ENCODE measurements at regions not wholly inside any gene's neighbourhood (a gene's known extent, or its start where the extent isn't known, plus 50 kb on each side); places are given as distances from the start of the nearest gene placed in this dataset.

- DNase-seq: no peak
- Histone ChIP-seq H3K4me1 (replicated peaks in 1 of 2) (peaks cover 0 to 9% of the 10 kb centered on the region in 2 donors), H3K36me3 (replicated peaks in 1 of 2) (no peaks in the 10 kb centered on the region), H3K4me3 (no peak overlapping the region), H3K27ac (peak overlapping the region in 1 of 5 donors; percentile 19), H3K27me3 (no peaks in the 10 kb centered on the region), H3K9me3 (replicated peaks in 1 of 3) (no peaks in the 10 kb centered on the region)
- intact Hi-C loops (cut with DNase I): no loop called here
- TF ChIP-seq POLR2A (IDR thresholded peaks at IDR 0.05) (no peak), CTCF (IDR thresholded peaks at IDR 0.05) (no peak)
- 87 to 88% (median 88%) methylated on average over 4 of the region's 4 CpGs for WGBS, 4 donors
Measured at GRCh38 chr2:67503066-67503795, 106.1 kb downstream of the ETAA1 start.

- Histone ChIP-seq H3K27me3 (no peaks in the 10 kb centered on the region), H3K9me3 (replicated peaks in 1 of 3) (no peaks in the 10 kb centered on the region), H3K4me1 (replicated peaks in 1 of 2) (no peaks in the 10 kb centered on the region), H3K27ac (no peak overlapping the region), H3K36me3 (replicated peaks in 1 of 2) (no peaks in the 10 kb centered on the region), H3K4me3 (no peak overlapping the region)
- no peak for DNase-seq
- 65 to 83% (median 70%) methylated on average over 3 of the region's 3 CpGs for WGBS, 4 donors
- TF ChIP-seq CTCF (IDR thresholded peaks at IDR 0.05) (no peak), POLR2A (IDR thresholded peaks at IDR 0.05) (no peak)
- intact Hi-C loops (cut with DNase I): no loop called here
Measured at GRCh38 chr2:67510745-67511144, 113.6 kb downstream of the ETAA1 start.

GRCh38 chr2:67514515-67514914 is 117.4 kb downstream of the ETAA1 start:
- no peak overlapping the region for H3K4me3 ChIP-seq
- no peaks in the 10 kb centered on the region for H3K9me3 ChIP-seq (replicated peaks in 1 of 3)
- DNase-seq: no peak
- H3K36me3 ChIP-seq (replicated peaks in 1 of 2): no peaks in the 10 kb centered on the region
- no peak overlapping the region for H3K27ac ChIP-seq
- H3K4me1 ChIP-seq (replicated peaks in 1 of 2): no peaks in the 10 kb centered on the region
- TF ChIP-seq CTCF (IDR thresholded peaks at IDR 0.05): no peak
- no peak for TF ChIP-seq POLR2A (IDR thresholded peaks at IDR 0.05)
- intact Hi-C loops (cut with DNase I): no loop called here
- no peaks in the 10 kb centered on the region for H3K27me3 ChIP-seq

GRCh38 chr2:67515056-67515455 is 117.9 kb downstream of the ETAA1 start:
- TF ChIP-seq POLR2A (IDR thresholded peaks at IDR 0.05) (no peak), CTCF (IDR thresholded peaks at IDR 0.05) (no peak)
- Histone ChIP-seq H3K4me1 (replicated peaks in 1 of 2) (no peaks in the 10 kb centered on the region), H3K36me3 (replicated peaks in 1 of 2) (no peaks in the 10 kb centered on the region), H3K9me3 (replicated peaks in 1 of 3) (no peaks in the 10 kb centered on the region), H3K27ac (no peak overlapping the region), H3K27me3 (no peaks in the 10 kb centered on the region), H3K4me3 (no peak overlapping the region)
- intact Hi-C loops (cut with DNase I): no loop called here
- 92 to 96% (median 95%) methylated on average over 7 of the region's 7 CpGs for WGBS, 4 donors
- no peak for DNase-seq

Data from adrenal gland (tissue), 9 donors.